ENCODE measurements at regions not wholly inside any gene's neighbourhood (a gene's known extent, or its start where the extent isn't known, plus 50 kb on each side); places are given as distances from the start of the nearest gene placed in this dataset.

- TF ChIP-seq ZNF266 (tag by site-specific recombination; IDR thresholded peaks at IDR 0.05; ENCODE audit: low read depth) (no peak), ZNF433 (tag by site-specific recombination; IDR thresholded peaks at IDR 0.05; ENCODE audit: low read depth) (no peak), YY1 (tag by site-specific recombination; IDR thresholded peaks at IDR 0.05) (no peak), ZSCAN4 (tag by site-specific recombination; IDR thresholded peaks at IDR 0.05) (no peak), WT1 (tag by site-specific recombination; IDR thresholded peaks at IDR 0.05) (no peak), ZNF211 (tag by site-specific recombination; IDR thresholded peaks at IDR 0.05; ENCODE audit: low read depth) (no peak), PBX3 (CRISPR knock-in tag; IDR thresholded peaks at IDR 0.05) (no peak), ZNF121 (tag by site-specific recombination; IDR thresholded peaks at IDR 0.05) (no peak), ZNF221 (tag by site-specific recombination; IDR thresholded peaks at IDR 0.05; ENCODE audit: borderline replicate concordance) (no peak), ZNF707 (tag by site-specific recombination; IDR thresholded peaks at IDR 0.05) (no peak), ZNF398 (tag by site-specific recombination; IDR thresholded peaks at IDR 0.05) (no peak), ZNF423 (tag by site-specific recombination; IDR thresholded peaks at IDR 0.05) (no peak)
These were observed 106.4 kb upstream of the NDST4 start (continued) for GRCh38 chr4:115219862-115220261.

- ChIA-PET POLR2A (no interaction called here), CTCF (no interaction called here)
- TF ChIP-seq TRIM28 (IDR thresholded peaks at IDR 0.05; ENCODE audit: borderline replicate concordance, low read length): no peak
- no peak for TF ChIP-seq TCF7L2 (IDR thresholded peaks at IDR 0.05; ENCODE audit: borderline replicate concordance, low read depth, low read length)
- no peak for TF ChIP-seq REST (tag by site-specific recombination; IDR thresholded peaks at IDR 0.05)
- TF ChIP-seq KLF7 (tag by site-specific recombination; IDR thresholded peaks at IDR 0.05; ENCODE audit: borderline replicate concordance): no peak
- TF ChIP-seq ZXDB (tag by site-specific recombination; IDR thresholded peaks at IDR 0.05): no peak
- TF ChIP-seq ZNF501 (tag by site-specific recombination; IDR thresholded peaks at IDR 0.05): no peak
- no peak for TF ChIP-seq ZNF391 (tag by site-specific recombination; IDR thresholded peaks at IDR 0.05; ENCODE audit: borderline replicate concordance, low read depth)
- TF ChIP-seq OVOL3 (tag by site-specific recombination; IDR thresholded peaks at IDR 0.05): no peak
- Histone ChIP-seq H3K9me3 (ENCODE audit: control insufficient read depth, insufficient read depth, low read depth, low read length) (no peaks in the 10 kb centered on the region), H3K4me3 (ENCODE audit: low read depth, low read length) (no peak overlapping the region), H3K27ac (ENCODE audit: extremely low read depth, low read depth, low read length) (no peak overlapping the region), H3K36me3 (ENCODE audit: control insufficient read depth in 2 of 2, insufficient read depth in 1 of 2, low read length in 2 of 2) (no peaks in the 10 kb centered on the region), H3K4me1 (ENCODE audit: control insufficient read depth, insufficient read depth, low read length) (no peaks in the 10 kb centered on the region)
These were observed 106.0 kb upstream of the NDST4 start for GRCh38 chr4:115219315-115219860.
